Astrocyte of the spinal cord (primary cell): ENCODE measurements at regions not wholly inside any gene's neighbourhood (a gene's known extent, or its start where the extent isn't known, plus 50 kb on each side); places are given as distances from the start of the nearest gene placed in this dataset.

Source experiments
- DNase-seq: peaks from one replicate; pipeline ENCODE4 v3.0.0; 2011; ENCODE audit warnings: low read depth, low spot score
- H3K4me3 ChIP-seq: 2 replicates; pipeline ENCODE4 v1.5.1; 2011; ENCODE audit warnings: low read depth, mild to moderate bottlenecking, low read length, moderate library complexity
- in situ Hi-C: cut with HindIII; loops from 2 replicates; pipeline ENCODE4 v1.10.0; 2017; ENCODE audit warnings: low sequenced_read_pairs
- TF ChIP-seq, protein P1 (sequence below): IDR thresholded peaks from 2 replicates; pipeline ENCODE4 v1.5.1; 2012; ENCODE audit warnings: low read depth, mild to moderate bottlenecking, low read length, inconsistent platforms

DNA sequence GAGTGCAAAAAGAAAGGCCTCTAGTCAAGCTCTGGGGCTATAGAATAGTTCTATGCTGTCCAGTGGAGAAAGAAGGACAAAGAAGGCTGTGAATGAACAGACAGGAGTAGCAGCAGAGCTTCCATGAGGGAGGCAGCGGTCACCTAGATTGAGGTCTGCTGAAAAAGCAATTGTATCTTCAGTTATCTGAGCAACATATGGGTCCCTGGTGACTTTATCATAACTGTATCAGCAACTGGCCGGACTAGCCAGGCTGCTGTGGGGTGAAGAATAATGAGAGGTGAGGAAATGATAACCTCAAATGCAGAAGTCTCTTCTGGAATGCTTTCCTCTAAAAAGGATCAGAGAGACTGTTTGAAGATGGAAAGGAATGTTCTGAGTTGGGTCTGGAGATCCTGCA is 971.3 kb upstream of the TMEM132C start:
- TF ChIP-seq, protein P1, sequence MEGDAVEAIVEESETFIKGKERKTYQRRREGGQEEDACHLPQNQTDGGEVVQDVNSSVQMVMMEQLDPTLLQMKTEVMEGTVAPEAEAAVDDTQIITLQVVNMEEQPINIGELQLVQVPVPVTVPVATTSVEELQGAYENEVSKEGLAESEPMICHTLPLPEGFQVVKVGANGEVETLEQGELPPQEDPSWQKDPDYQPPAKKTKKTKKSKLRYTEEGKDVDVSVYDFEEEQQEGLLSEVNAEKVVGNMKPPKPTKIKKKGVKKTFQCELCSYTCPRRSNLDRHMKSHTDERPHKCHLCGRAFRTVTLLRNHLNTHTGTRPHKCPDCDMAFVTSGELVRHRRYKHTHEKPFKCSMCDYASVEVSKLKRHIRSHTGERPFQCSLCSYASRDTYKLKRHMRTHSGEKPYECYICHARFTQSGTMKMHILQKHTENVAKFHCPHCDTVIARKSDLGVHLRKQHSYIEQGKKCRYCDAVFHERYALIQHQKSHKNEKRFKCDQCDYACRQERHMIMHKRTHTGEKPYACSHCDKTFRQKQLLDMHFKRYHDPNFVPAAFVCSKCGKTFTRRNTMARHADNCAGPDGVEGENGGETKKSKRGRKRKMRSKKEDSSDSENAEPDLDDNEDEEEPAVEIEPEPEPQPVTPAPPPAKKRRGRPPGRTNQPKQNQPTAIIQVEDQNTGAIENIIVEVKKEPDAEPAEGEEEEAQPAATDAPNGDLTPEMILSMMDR: no peak
- in situ Hi-C loops: no loop called here
- no peak for DNase-seq
- no peak overlapping the region for H3K4me3 ChIP-seq

DNA sequence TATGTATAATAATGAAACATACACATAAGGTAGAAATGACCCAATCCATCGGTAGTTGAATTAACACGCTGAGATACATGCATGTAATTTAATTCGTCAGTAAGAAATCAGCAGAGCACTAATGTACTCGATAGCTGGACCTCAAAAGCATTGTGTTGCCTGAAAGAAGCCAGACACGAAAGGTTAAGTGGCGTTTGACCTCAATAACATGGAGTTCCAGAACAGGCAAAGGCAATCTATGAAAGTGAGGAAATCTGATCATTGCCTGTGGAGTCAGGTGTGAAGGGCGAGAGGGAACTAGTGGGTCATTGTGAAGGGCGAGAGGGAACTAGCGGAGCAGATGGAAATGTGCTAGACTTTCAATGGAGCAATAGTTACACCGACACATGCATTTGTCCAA is 970.4 kb upstream of the TMEM132C start:
- in situ Hi-C loops: no loop called here
- DNase-seq: no peak
- H3K4me3 ChIP-seq: no peak overlapping the region
- TF ChIP-seq, protein P1: no peak

DNA sequence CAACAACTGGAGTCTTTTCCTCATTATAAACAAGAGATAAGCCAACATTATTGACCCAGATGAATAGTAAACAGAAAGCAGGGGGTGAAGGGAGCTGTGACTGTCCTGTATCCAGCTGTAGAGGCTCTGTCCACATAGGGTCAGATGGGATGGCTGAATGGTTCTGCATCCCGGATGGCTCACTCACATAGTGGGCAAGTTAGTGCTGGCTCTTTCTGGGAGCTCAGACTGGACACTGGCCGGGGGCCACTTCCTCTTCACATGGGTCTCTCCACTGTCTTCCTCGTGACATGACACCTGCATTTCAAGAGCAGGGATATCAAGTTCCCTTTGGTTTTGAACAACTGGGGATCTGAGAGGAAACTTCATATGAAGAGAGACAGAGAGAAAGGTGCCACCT is 969.6 kb upstream of the TMEM132C start:
- in situ Hi-C loops: no loop called here
- TF ChIP-seq, protein P1: no peak
- H3K4me3 ChIP-seq: no peak overlapping the region
- no peak for DNase-seq

- H3K4me3 ChIP-seq: no peak overlapping the region
- in situ Hi-C loops: no loop called here
- DNase-seq: no peak
- TF ChIP-seq, protein P1: no peak
Observed at GRCh38 chr12:127300075-127300474, 966.9 kb upstream of the TMEM132C start.

- DNase-seq: no peak
- TF ChIP-seq, protein P1: no peak
- no peak overlapping the region for H3K4me3 ChIP-seq
- in situ Hi-C loops: no loop called here
Observed at GRCh38 chr12:127300753-127301152, 966.2 kb upstream of the TMEM132C start.

- no peak overlapping the region for H3K4me3 ChIP-seq
- DNase-seq: no peak
- in situ Hi-C loops: no loop called here
- TF ChIP-seq, protein P1: no peak
Observed at GRCh38 chr12:127301876-127302275, 965.1 kb upstream of the TMEM132C start.
